GM18499 (cell line): ENCODE measurements at regions not wholly inside any gene's neighbourhood (a gene's known extent, or its start where the extent isn't known, plus 50 kb on each side); places are given as distances from the start of the nearest gene placed in this dataset.

ENCODE experiments used
- ATAC-seq: cut with Tn5 transposase; IDR thresholded peaks from one replicate; pipeline ENCODE4 v1.9.1; 2021; ENCODE audit warnings: moderate number of reproducible peaks; ENCODE audit not compliant: insufficient read depth, unreplicated experiment

DNA sequence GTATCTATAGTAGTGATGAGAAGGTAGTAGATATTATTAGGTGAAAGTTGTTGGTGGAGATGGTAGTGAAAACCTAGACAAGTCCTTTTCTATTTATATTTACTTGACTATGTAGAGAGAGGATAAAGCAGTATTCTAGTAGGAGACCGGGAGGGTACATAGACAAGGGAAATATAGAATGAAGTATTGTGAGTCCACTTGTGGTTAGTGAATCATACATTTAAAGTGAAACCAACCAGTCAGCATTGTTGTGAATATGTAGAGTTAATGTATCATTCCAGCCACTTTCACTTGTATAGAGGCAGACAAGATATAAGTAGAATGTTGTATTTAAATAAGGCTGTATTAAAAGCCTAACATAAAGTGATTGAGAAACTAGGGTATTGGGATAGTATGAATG is 1711.3 kb upstream of the ACO1 start:
- ATAC-seq, result no peak

DNA sequence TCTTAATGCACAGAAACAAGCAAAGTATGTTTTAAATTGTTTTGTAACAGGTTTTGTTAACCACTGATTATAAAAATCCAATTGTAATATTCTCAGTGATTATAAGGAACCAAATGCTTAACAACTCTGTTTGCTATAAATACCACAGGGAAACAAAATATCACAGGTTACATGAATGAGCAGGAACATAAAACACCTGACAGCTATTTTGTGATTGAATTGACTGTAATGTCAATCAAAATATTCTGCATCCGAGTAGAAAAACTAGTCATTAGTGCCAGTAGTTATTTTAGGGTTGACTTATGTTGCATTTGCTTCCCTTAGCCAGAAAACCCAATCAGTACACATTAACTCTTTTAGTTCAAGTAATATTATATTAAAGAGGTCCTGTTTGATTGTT is 1707.8 kb upstream of the ACO1 start:
- ATAC-seq, result no peak

DNA sequence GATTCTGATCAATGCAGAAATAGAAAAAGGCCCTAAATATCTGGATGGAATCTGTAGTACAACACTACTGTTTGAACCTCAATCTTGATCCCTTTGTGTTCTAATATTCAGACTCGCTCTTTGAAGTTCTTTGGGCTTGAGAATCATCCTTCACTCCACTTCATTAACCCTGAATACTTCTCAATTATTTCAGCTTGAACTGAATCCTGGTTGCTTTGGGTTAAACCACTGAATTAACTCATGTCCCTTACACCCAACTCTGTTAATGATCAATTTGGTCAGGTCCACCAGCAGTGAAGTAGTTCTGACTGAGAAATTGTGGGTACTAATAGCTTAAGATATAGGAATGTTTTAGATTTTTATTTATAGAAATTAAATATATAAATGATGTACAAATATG is 1707.2 kb upstream of the ACO1 start:
- ATAC-seq, result no peak

DNA sequence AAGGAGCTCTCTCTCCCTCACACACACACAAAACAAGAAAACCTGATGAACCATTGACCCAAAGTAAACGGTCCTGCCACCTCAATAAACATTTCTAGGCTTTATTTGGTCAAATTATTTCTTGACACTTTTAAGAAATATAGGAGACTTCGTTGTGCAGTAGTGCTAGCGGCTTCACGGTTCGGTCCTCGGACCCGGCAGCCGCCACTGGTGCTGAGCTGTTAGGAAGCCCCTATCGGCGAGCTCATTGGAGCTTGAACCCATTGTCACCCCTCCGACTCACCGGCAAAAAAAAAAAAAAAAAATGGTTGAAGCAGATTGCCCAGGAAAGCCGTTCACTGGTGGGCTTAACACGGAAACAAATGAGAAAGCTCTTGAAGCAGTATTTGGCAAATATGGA is 1695.6 kb upstream of the ACO1 start:
- ATAC-seq, result no peak

DNA sequence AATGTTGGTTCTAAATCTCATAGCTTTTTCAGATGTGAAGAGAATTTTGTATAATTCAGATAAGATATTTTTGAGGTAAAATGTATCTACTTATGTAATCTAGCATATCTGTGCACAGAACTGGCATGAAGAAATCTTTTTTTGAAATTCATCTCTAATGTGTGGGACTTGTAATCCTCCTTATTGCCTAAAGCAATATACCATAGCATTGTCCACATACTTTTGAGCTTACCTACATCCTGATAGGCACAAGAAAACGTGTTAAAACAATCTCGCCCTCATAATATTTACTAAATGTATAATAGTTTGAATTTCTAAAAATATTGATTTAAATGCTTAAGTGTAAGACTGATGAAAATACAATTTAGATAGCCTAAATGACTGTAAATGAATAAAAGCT is 1686.5 kb upstream of the ACO1 start:
- ATAC-seq, result no peak

DNA sequence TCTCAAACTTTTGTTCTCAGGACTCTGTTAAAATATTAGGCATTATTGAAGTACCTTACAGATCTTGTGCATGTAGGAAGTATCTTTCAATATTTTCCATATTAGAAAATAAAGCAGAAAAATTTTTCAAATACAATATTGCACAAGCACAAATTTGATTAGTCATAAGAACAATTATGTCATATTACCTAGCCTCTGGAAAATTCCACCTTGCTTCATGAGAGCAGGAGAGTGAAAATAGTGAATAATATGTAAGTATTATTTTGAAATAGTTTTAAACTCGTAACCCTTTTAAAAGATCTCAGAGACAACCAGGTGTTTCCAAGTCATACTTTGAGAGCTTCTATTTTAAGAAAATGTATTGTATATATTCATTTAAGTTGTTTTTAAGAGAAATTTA is 1672.9 kb upstream of the ACO1 start:
- ATAC-seq, result no peak

DNA sequence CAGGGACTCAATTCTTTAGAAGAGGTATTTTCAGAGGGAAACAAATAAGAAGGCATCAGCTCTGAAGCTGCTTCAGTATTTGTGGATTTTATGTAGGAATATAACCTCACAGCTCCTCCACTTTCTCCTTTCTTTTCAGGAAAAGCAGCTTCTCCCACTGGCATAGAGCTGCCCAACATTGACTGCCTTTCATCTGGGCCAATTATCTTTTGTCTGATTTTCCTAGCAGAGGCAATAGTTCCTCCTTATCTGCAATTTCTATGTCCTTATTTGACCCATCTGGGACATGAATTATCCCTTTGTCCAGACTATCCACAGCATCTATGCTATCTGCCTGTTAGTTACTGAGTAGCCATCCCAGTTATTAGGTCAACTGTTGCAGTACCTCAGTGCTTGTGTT is 1671.2 kb upstream of the ACO1 start:
- ATAC-seq, result no peak

DNA sequence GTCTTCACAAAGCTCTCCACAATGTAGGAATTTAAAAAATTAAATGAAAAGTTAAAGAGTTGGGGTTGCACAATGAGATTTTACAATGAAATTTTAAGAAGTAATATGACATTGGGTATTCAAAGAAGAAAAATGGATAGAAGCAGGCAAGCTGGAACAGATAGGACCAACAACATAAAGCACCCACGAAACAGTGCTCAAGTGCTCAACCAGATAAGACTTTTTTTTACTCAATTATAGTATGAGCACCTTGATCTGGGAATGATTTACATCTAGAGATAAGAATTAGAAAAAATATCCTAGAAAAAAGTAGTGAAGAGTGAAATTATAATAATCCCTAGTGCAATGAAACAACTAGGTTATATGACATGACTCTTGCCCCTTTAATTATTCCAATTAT is 1670.1 kb upstream of the ACO1 start:
- no peak for ATAC-seq

DNA sequence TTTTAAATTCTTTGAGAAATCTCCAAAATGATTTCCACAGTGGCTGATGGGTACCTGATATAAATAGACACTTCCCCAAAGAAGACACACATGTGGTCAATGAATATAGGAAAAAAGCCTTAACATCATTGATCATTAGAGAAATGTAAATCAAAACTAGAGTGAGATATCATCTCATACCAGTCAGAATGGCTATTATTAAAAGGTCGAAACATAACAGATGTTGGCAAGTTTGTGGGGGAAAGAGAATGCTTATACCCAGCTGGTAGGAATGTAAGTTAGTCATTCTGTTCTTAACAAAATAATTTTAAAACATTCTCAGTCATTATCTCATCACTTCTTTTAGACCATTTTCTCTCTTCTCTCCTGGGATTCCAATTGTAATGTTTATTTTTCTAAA is 1666.0 kb upstream of the ACO1 start:
- no peak for ATAC-seq

DNA sequence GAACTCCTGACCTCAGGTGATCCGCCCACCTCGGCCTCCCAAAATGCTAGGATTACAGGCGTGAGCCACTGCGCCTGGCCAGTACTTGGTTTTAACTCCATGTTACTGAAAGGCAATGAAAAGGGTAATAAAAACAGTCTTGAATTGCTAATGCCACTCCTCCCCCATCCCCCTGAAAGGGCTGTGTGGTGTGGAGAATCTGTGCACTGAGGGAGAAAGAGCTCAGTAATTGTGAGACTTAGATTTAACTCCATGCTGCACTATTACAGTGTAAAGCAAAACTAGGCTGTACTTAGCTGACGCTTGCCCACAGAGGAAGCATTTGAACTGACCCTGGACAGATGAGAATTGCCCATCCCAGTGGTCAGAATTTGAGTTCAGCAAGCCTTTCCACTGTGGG is 1662.4 kb upstream of the ACO1 start:
- ATAC-seq, result no peak

DNA sequence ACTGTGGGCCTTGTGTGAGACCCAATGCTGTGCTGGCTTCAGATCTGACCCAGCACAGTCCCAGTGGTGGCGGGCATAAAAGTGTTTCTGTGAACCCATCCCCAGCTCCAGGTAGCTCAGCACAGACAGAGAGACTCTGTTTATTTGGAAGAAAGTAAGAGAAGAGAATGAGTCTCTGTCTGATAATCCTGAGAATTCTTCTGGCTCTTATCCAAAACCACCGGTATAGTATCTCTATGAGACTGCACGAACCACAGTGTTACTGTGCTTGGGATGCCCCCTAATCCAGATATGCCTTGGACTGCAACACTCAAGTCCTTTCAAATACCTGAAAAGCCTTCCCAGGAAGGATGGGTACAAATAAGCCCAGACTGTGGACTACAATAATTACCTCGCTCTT is 1660.8 kb upstream of the ACO1 start:
- ATAC-seq, result no peak

DNA sequence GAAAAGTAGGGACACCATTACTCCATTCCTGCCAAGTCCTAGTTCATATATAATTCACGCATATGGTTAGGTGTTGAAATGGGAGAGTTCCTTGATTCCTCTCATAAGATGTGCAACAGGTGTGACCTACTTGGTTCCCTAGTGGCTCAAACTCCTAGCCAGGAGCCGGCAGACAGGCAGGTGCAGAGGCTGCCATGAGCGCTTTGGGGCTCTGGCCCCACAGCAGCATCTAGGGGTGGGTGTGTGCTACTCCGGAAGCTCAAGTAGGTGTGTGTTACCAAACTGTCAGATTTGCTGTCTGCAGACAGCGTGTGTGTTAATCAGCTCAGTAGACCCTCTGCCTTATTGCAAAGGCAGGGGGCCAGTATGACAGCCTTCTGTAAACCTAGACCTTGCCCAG is 1652.4 kb upstream of the ACO1 start:
- ATAC-seq, result no peak

DNA sequence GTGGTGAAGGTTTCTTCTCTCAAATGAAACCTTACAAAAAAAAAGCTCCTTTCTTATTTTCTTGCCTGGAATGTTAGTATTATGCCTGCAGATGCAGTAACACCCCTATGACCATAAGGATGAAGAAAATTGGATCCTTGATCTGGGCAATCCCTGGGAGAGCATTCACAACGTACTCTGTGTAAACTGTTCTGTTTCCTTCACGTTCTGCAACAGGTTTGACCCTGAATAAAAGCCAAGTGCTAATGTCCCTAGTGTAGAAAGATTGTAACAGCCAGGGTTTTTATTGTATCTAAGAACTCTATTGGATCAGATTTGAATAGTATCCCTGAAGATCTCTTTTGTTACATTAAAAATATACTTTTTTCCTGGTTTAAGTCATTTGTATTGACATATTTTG is 1639.6 kb upstream of the ACO1 start:
- no peak for ATAC-seq

DNA sequence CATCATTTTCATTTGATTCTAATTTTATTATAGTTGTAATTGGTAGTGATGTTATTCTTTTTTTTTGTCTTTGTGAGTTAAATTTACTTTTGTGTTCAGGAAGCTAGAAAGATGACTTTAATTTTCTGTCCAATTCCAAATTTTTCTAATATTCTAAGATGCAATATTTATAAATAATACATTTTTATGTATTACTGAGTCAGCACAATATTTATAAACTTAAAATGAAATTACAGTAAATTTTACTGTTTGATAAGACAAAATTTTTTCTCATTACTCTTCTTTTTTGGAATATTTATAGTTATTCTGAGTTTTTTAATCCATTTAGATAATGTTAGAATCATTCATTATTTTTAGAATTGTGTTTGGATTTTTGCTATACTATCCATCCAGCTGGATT is 1637.9 kb upstream of the ACO1 start:
- ATAC-seq, result no peak

DNA sequence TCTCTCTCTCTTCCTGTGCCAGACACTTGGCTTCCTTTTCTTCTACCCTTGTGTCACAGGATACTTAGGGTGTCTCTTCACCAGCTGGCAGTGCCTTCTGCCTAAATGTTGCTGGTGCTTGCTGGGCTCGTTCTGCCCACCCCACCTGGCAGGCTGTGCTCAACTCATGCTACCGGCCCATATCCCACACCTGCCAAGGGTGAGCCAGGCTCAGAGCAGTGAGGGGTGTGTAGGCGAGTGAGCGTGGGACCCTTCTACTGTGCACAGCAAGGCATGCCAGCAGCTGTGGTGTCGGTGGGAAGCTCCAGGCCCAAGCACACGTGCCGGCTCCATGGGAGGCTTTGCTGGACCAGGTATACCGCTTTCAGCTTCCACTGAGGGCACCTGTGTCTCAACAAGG is 1626.7 kb upstream of the ACO1 start:
- no peak for ATAC-seq

DNA sequence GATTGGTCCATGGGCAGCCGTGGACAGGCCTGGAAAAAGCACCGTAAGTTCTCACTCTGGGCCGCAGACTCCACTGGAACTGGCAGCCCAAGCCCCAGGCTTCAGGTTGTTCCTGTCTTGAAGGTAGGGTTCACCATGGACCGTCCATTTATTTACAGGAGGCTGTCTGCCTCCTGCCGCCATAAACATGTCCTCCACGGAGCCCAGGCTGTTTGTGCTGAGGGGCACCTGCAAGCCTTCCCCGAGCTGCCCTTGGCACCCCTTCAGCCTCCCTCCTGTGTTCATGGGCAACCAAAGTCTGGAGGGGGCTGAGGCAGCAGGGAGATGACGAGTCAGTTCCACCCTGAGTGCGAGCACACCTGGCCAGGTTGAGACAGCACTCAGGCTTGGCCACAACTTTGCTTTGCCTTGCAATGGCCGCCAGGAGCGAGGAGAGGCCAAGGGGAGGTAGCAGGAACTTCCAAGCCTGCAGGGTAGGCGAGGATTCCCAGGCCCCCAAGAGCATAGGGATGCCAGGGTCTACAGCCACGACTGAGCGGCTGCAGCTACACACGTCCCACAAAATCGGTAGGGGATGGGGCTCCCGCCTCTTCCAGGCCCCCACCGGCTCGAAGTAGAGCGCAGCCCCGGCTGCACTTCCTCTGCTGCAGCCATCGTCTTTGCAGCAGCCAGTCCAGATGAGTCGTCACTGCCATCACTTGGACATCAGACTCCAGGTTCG is 1625.6 kb upstream of the ACO1 start:
- ATAC-seq, result no peak

DNA sequence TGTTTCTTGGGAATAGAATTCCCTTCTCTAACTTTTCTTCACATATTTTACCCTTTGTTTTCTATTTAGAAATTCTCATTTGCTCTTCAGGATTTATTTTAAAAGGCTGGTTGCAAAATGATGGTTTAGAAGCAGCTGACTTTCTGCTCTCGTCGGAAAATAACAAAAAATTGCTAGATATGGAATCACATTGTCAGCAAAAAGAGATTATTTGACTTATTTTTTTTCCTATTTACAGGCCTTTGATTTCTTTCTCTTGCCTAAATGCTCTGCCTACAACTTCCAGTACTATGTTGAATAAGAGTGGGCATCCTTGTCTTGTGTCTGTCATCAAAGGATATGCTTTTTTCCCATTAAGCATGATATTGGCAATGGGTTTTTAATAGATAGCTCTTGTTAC is 1619.1 kb upstream of the ACO1 start:
- no peak for ATAC-seq

DNA sequence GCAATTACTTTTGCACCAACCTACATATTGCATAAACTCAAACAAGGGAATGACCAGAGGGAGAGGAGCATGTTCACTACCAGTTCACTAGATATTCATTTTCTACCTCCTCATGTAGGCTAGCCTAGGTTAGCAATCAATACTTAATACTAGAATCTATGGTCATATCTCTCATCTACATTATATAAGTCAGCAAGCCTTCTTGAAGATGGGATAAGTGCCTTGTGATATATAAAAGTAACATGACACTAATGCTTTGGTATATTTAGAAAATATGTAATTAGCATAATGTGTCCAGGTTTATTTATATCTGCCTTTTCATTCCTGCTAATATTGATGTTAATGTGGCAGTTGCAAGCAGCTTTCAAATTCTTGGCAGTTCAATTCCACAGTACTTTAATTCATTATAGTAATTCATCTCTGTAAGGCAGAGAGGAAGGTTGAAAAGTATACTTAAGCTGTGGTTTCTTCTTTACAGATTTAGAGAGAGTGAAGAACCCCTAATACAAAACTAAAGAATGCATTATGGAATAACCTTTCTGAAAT is 1613.2 kb upstream of the ACO1 start:
- no peak for ATAC-seq

DNA sequence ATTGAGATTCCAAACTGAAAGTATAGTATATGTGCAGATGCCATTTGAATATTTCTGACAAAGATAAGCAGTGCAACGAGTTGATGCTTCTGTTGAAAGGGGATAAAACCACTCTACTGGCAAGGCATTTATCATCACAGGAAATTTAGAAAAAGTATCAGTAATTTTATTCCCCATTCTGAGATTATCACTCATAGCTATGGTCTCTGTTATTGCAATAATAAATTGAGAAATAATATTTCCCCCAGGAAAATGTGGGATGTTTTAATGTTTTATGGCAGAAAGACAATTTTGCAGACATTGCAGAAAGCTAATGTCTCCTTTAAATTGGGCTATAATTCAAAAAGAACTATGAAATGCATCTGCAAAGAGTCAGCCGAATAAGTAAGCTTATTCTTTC is 1612.7 kb upstream of the ACO1 start:
- no peak for ATAC-seq

DNA sequence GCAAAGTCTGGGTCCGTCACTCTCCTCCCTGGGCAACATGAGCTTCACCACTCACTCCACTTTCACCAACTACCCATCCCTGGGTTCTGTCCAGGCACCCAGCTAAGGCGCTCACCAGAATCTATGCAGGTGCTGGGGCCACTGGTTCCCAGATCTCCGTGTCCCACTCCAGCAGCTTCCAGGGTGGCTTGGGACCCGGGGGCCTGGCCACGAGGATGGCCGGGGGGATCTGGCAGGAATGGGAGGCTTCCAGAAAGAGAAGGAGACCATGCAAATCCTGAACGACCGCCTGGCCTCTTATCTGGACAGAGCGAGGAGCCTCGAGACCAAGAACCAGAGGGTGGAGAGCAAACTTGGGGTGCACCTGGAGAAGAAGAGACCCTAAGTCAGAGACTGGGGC is 1611.0 kb upstream of the ACO1 start:
- ATAC-seq, result no peak

DNA sequence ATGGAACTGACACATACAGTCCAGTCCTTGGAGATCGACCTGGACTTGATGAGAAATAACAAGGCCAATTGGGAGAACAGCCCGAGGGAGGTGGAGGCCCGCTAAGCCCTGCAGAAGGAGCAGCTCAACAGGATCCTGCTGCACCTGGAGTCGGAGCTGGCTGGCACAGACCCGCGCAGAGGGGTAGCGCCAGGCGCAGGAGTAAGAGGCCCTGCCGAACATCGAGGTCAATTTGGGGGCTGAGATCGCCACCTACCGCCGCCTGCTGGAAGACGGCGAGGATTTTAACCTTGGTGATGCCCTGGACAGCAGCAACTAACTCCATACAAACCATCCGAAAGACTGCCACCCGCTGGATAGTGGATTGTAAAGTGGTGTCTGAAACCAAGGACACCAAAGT is 1610.1 kb upstream of the ACO1 start:
- no peak for ATAC-seq

DNA sequence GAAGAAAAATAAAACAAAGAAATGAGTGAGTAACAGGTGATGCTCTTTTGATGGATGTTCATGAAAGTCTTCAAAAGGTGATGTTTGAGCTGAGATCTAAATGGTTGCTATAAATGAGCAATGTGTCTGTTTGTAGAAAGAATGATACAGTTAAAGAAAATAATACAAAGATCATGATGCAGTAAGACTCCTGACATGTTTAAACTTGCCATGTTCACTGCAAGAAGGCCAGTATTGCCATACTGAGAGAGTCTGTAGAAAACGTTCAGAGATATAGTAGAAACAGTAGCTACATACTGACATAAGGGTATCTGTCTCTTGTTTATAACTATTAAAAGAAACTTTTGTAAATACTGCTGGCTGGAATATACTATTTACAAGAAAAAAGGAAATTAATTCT is 1609.2 kb upstream of the ACO1 start:
- no peak for ATAC-seq

DNA sequence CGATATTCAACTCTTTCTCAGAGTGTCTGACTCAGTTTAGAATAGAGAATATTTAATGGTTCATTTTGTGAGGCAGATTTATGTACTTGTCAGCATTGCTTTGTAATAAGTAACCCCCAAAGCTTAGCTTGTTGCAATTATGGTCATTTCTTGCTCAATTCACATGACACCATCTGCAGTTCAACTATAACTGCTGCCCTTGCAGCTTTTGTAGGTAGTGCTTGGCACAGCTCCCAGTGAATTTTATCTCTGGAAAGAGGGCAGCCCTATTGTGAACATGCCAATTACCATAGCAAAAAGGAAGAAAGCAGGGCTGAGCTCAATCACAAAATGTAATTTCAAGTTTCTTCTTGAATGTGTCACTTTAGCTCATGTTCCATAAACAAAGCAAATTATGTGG is 1587.7 kb upstream of the ACO1 start:
- no peak for ATAC-seq
